Calu3 (cell line): ENCODE measurements at regions not wholly inside any gene's neighbourhood (a gene's known extent, or its start where the extent isn't known, plus 50 kb on each side); places are given as distances from the start of the nearest gene placed in this dataset.

Experiments
- BruUV-seq: library from RNA; stranded (reverse); fragments of 400-500 nt; replicated peaks from 2 replicates; lab custom pipeline; 2021; lab: Mats Ljungman, UMichigan
- CTCF ChIA-PET: fragments of 300-600 bp; sonication (Branson Sonifier 250); formaldehyde crosslinking; loops from one replicate; lab custom pipeline; 2022; ENCODE audit warnings: antibody characterized with exemption; lab: Charles Lee
- DNase-seq: peaks from one replicate; pipeline ENCODE4 v3.0.0; 2022
- H3K27ac Mint-ChIP-seq: one replicate; pipeline ENCODE4 v1.8.0; 2022; ENCODE audit warnings: mixed read lengths; ENCODE audit not compliant: unreplicated experiment
- H3K27me3 Mint-ChIP-seq: one replicate; pipeline ENCODE4 v1.8.0; 2022; ENCODE audit warnings: mixed read lengths; ENCODE audit not compliant: unreplicated experiment
- H3K36me3 Mint-ChIP-seq: one replicate; pipeline ENCODE4 v1.8.0; 2022; ENCODE audit warnings: mild to moderate bottlenecking, moderate library complexity, mixed read lengths; ENCODE audit not compliant: insufficient read depth, unreplicated experiment
- H3K4me1 Mint-ChIP-seq: one replicate; pipeline ENCODE4 v1.8.0; 2022; ENCODE audit warnings: mild to moderate bottlenecking, low read depth, mixed read lengths; ENCODE audit not compliant: unreplicated experiment
- H3K4me3 Mint-ChIP-seq: one replicate; pipeline ENCODE4 v1.8.0; 2022; ENCODE audit warnings: mild to moderate bottlenecking, low read depth, moderate library complexity, mixed read lengths; ENCODE audit not compliant: unreplicated experiment
- H3K9me3 Mint-ChIP-seq: one replicate; pipeline ENCODE4 v1.8.0; 2022; ENCODE audit warnings: low read depth, mixed read lengths; ENCODE audit not compliant: unreplicated experiment
- CTCF ChIP-seq: fragments of 200-600 bp; IDR thresholded peaks from one replicate; pipeline ENCODE4 v1.8.0; 2022; ENCODE audit warnings: antibody characterized with exemption; ENCODE audit not compliant: unreplicated experiment
- intact Hi-C: fragments of 100-400 bp; cut with micrococcal nuclease; formaldehyde crosslinking; loops from one replicate; pipeline ENCODE4 v1.10.0; 2022; ENCODE audit not compliant: unreplicated experiment

- intact Hi-C loops: no loop called here
- no peaks in the 10 kb centered on the region for H3K9me3 Mint-ChIP-seq
- no peaks in the 10 kb centered on the region for H3K36me3 Mint-ChIP-seq
- TF ChIP-seq CTCF: no peak
- peaks cover 16% of the 10 kb centered on the region for H3K4me1 Mint-ChIP-seq
- H3K27ac Mint-ChIP-seq: no peak overlapping the region
- CTCF ChIA-PET: no interaction called here
- H3K27me3 Mint-ChIP-seq: no peaks in the 10 kb centered on the region
- BruUV-seq: no TSS peak
- no peak for DNase-seq
- no peak overlapping the region for H3K4me3 Mint-ChIP-seq
These were observed 309.7 kb upstream of the NFE2L3 start for GRCh38 chr7:25842201-25842733.

GRCh38 chr7:25843467-25843866 is 308.5 kb upstream of the NFE2L3 start:
- no peak for DNase-seq
- CTCF ChIA-PET: no interaction called here

GRCh38 chr7:25844102-25844870 is 307.7 kb upstream of the NFE2L3 start:
- BruUV-seq: no TSS peak
- CTCF ChIA-PET: interaction anchor here (0.6 kb wide), 1 partner anchor 1073 kb away, joined by 3 read pairs; no protein-coding TSS in a partner anchor
- Mint-ChIP-seq H3K36me3 (no peaks in the 10 kb centered on the region), H3K4me3 (no peak overlapping the region), H3K9me3 (no peaks in the 10 kb centered on the region), H3K27ac (no peak overlapping the region), H3K4me1 (peaks cover 36% of the 10 kb centered on the region), H3K27me3 (no peaks in the 10 kb centered on the region)
- TF ChIP-seq CTCF: no peak
- DNase-seq: no peak
- intact Hi-C loops: no loop called here

More at GRCh38 chr7:25843467-25843866, 308.5 kb upstream of the NFE2L3 start:
- H3K9me3 Mint-ChIP-seq: no peaks in the 10 kb centered on the region
- H3K4me1 Mint-ChIP-seq: peaks cover 28% of the 10 kb centered on the region
- no peak overlapping the region for H3K27ac Mint-ChIP-seq
- H3K4me3 Mint-ChIP-seq: no peak overlapping the region
- H3K27me3 Mint-ChIP-seq: no peaks in the 10 kb centered on the region
- no peak for TF ChIP-seq CTCF
- intact Hi-C loops: no loop called here
- H3K36me3 Mint-ChIP-seq: no peaks in the 10 kb centered on the region
- no TSS peak for BruUV-seq

GRCh38 chr7:25845464-25845863 is 306.5 kb upstream of the NFE2L3 start:
- intact Hi-C loops: no loop called here
- no peak for TF ChIP-seq CTCF
- Mint-ChIP-seq H3K36me3 (no peaks in the 10 kb centered on the region), H3K27ac (no peak overlapping the region), H3K27me3 (no peaks in the 10 kb centered on the region), H3K4me3 (no peak overlapping the region), H3K4me1 (peaks cover 47% of the 10 kb centered on the region), H3K9me3 (no peaks in the 10 kb centered on the region)
- no TSS peak for BruUV-seq
- no peak for DNase-seq
- CTCF ChIA-PET: no interaction called here
